ENCODE measurements at regions not wholly inside any gene's neighbourhood (a gene's known extent, or its start where the extent isn't known, plus 50 kb on each side); places are given as distances from the start of the nearest gene placed in this dataset.

- no peaks in the 10 kb centered on the region for H3K4me1 ChIP-seq (ENCODE audit: low read depth)
- H3K36me3 ChIP-seq (ENCODE audit: low read depth): no peaks in the 10 kb centered on the region
- DNase-seq (no peak), ATAC-seq (no peak)
- intact Hi-C loops (cut with DNase I, micrococcal nuclease): no loop called here
- H3K9me3 ChIP-seq: peaks cover 46% of the 10 kb centered on the region
- no peak overlapping the region for H3K4me3 ChIP-seq
- TF ChIP-seq CTCF (IDR thresholded peaks at IDR 0.05): no peak
Observed at GRCh38 chr15:87238451-87239068, 1018.0 kb downstream of the NTRK3 start.

- Histone ChIP-seq H3K4me1 (ENCODE audit: low read depth) (no peaks in the 10 kb centered on the region), H3K9me3 (peaks cover 28% of the 10 kb centered on the region), H3K4me3 (no peak overlapping the region), H3K36me3 (ENCODE audit: low read depth) (no peaks in the 10 kb centered on the region)
- DNase-seq (no peak), ATAC-seq (no peak)
- intact Hi-C loops (cut with DNase I, micrococcal nuclease): no loop called here
- TF ChIP-seq CTCF (IDR thresholded peaks at IDR 0.05): no peak
Observed at GRCh38 chr15:87228460-87228859, 1028.1 kb downstream of the NTRK3 start.

- Histone ChIP-seq H3K9me3 (peaks cover 28% of the 10 kb centered on the region), H3K4me1 (ENCODE audit: low read depth) (no peaks in the 10 kb centered on the region), H3K36me3 (ENCODE audit: low read depth) (no peaks in the 10 kb centered on the region), H3K4me3 (no peak overlapping the region)
- TF ChIP-seq CTCF (IDR thresholded peaks at IDR 0.05): no peak
- DNase-seq (no peak), ATAC-seq (no peak)
- intact Hi-C loops (cut with DNase I, micrococcal nuclease): no loop called here
Observed at GRCh38 chr15:87227846-87228245, 1028.7 kb downstream of the NTRK3 start.

- H3K9me3 ChIP-seq: peaks cover 22% of the 10 kb centered on the region
- H3K4me1 ChIP-seq (ENCODE audit: low read depth): no peaks in the 10 kb centered on the region
- ATAC-seq (no peak), DNase-seq (no peak)
- TF ChIP-seq CTCF (IDR thresholded peaks at IDR 0.05): no peak
- no peaks in the 10 kb centered on the region for H3K36me3 ChIP-seq (ENCODE audit: low read depth)
- no peak overlapping the region for H3K4me3 ChIP-seq
- intact Hi-C loops (cut with DNase I, micrococcal nuclease): no loop called here
Observed at GRCh38 chr15:87225436-87225835, 1031.1 kb downstream of the NTRK3 start.

- Histone ChIP-seq H3K36me3 (ENCODE audit: low read depth) (no peaks in the 10 kb centered on the region), H3K9me3 (peaks cover 24% of the 10 kb centered on the region), H3K4me3 (no peak overlapping the region), H3K4me1 (ENCODE audit: low read depth) (no peaks in the 10 kb centered on the region)
- no peak for ATAC-seq
- intact Hi-C loops (cut with DNase I, micrococcal nuclease): no loop called here
- no peak for DNase-seq
- no peak for TF ChIP-seq CTCF (IDR thresholded peaks at IDR 0.05)
Observed at GRCh38 chr15:87224404-87224803, 1032.1 kb downstream of the NTRK3 start.

All from mucosa of descending colon (tissue), 3 donors.